ENCODE measurements at regions not wholly inside any gene's neighbourhood (a gene's known extent, or its start where the extent isn't known, plus 50 kb on each side); places are given as distances from the start of the nearest gene placed in this dataset.

- no peak for DNase-seq
- no peak overlapping the region for H3K27ac ChIP-seq
- no peak overlapping the region for H3K4me3 ChIP-seq (ENCODE audit: low read depth, low read length)
- no peaks in the 10 kb centered on the region for H3K27me3 ChIP-seq (replicated peaks)
- in situ Hi-C loops (cut with HindIII; ENCODE audit: low pct_ligation_motif_present, low sequenced_read_pairs): no loop called here
- TF ChIP-seq CTCF (IDR thresholded peaks at IDR 0.05; ENCODE audit: low read depth, low read length, missing control alignments): no peak
- no peaks in the 10 kb centered on the region for H3K36me3 ChIP-seq (replicated peaks)
These were observed 553.5 kb downstream of the TRAM1L1 start for GRCh38 chr4:116531870-116532269.

GRCh38 chr4:116531026-116531425 is 554.4 kb downstream of the TRAM1L1 start:
- DNase-seq: no peak
- in situ Hi-C loops (cut with HindIII; ENCODE audit: low pct_ligation_motif_present, low sequenced_read_pairs): no loop called here
- no peaks in the 10 kb centered on the region for H3K36me3 ChIP-seq (replicated peaks)
- no peak overlapping the region for H3K4me3 ChIP-seq (ENCODE audit: low read depth, low read length)
- TF ChIP-seq CTCF (IDR thresholded peaks at IDR 0.05; ENCODE audit: low read depth, low read length, missing control alignments): no peak
- no peak overlapping the region for H3K27ac ChIP-seq
- H3K27me3 ChIP-seq (replicated peaks): no peaks in the 10 kb centered on the region

GRCh38 chr4:116530048-116530447 is 555.3 kb downstream of the TRAM1L1 start:
- DNase-seq: no peak
- in situ Hi-C loops (cut with HindIII; ENCODE audit: low pct_ligation_motif_present, low sequenced_read_pairs): no loop called here
- TF ChIP-seq CTCF (IDR thresholded peaks at IDR 0.05; ENCODE audit: low read depth, low read length, missing control alignments): no peak
- Histone ChIP-seq H3K27me3 (replicated peaks) (no peaks in the 10 kb centered on the region), H3K36me3 (replicated peaks) (no peaks in the 10 kb centered on the region), H3K4me3 (ENCODE audit: low read depth, low read length) (no peak overlapping the region), H3K27ac (no peak overlapping the region)

- in situ Hi-C loops (cut with HindIII; ENCODE audit: low pct_ligation_motif_present, low sequenced_read_pairs): no loop called here
- no peak overlapping the region for H3K27ac ChIP-seq
- H3K27me3 ChIP-seq (replicated peaks): no peaks in the 10 kb centered on the region
- TF ChIP-seq CTCF (IDR thresholded peaks at IDR 0.05; ENCODE audit: low read depth, low read length, missing control alignments): no peak
- DNase-seq: no peak
- no peak overlapping the region for H3K4me3 ChIP-seq (ENCODE audit: low read depth, low read length)
- no peaks in the 10 kb centered on the region for H3K36me3 ChIP-seq (replicated peaks)
These were observed 556.2 kb downstream of the TRAM1L1 start for GRCh38 chr4:116529129-116529528.

GRCh38 chr4:116522922-116523321 is 562.5 kb downstream of the TRAM1L1 start:
- Histone ChIP-seq H3K4me3 (ENCODE audit: low read depth, low read length) (no peak overlapping the region), H3K36me3 (replicated peaks) (no peaks in the 10 kb centered on the region), H3K27ac (no peak overlapping the region), H3K27me3 (replicated peaks) (no peaks in the 10 kb centered on the region)
- no peak for TF ChIP-seq CTCF (IDR thresholded peaks at IDR 0.05; ENCODE audit: low read depth, low read length, missing control alignments)
- DNase-seq: no peak
- in situ Hi-C loops (cut with HindIII; ENCODE audit: low pct_ligation_motif_present, low sequenced_read_pairs): no loop called here

- Histone ChIP-seq H3K27me3 (replicated peaks) (no peaks in the 10 kb centered on the region), H3K36me3 (replicated peaks) (no peaks in the 10 kb centered on the region), H3K27ac (no peak overlapping the region), H3K4me3 (ENCODE audit: low read depth, low read length) (no peak overlapping the region)
- no peak for DNase-seq
- in situ Hi-C loops (cut with HindIII; ENCODE audit: low pct_ligation_motif_present, low sequenced_read_pairs): no loop called here
- TF ChIP-seq CTCF (IDR thresholded peaks at IDR 0.05; ENCODE audit: low read depth, low read length, missing control alignments): no peak
These were observed 564.5 kb downstream of the TRAM1L1 start for GRCh38 chr4:116520886-116521285.

Measured in brain microvascular endothelial cell (primary cell).